Cardiac fibroblast (primary cell): ENCODE measurements at regions not wholly inside any gene's neighbourhood (a gene's known extent, or its start where the extent isn't known, plus 50 kb on each side); places are given as distances from the start of the nearest gene placed in this dataset.

Experiments used
- DNase-seq, 2 donors: peaks; one replicate each; pipeline versions ENCODE4 v3.0.0 to v3.0.0-alpha.2; 2010; ENCODE audit warnings: low read depth in 2 of 2
- H3K4me3 ChIP-seq, 2 donors: replicated peaks in 1 of 2; 1 replicate in 1 of 2; 2 replicates in 1 of 2; pipeline ENCODE4 v1.5.1; 2011; ENCODE audit warnings: low read depth in 2 of 2, low read length in 2 of 2, mild to moderate bottlenecking in 2 of 2, moderate library complexity in 1 of 2
- CTCF ChIP-seq: IDR thresholded peaks from one replicate; pipeline ENCODE4 v1.5.1; 2011; ENCODE audit warnings: low read depth, mild to moderate bottlenecking, low read length, inconsistent platforms

- DNase-seq, result no peak
- H3K4me3 ChIP-seq, result no peak overlapping the region
- no peak for TF ChIP-seq CTCF
Observed at GRCh38 chr3:80252113-80252512, 484.3 kb upstream of the ROBO1 start.

GRCh38 chr3:80247766-80248165 lies 480.0 kb upstream of the ROBO1 start:
- H3K4me3 ChIP-seq, result no peak overlapping the region
- no peak for TF ChIP-seq CTCF
- no peak for DNase-seq

GRCh38 chr3:80244390-80244789 lies 476.6 kb upstream of the ROBO1 start:
- TF ChIP-seq CTCF, result no peak
- no peak overlapping the region for H3K4me3 ChIP-seq
- DNase-seq, result peak; percentile 65 to 67

- no peak overlapping the region for H3K4me3 ChIP-seq
- no peak for TF ChIP-seq CTCF
- no peak for DNase-seq
Observed at GRCh38 chr3:80241791-80242190, 474.0 kb upstream of the ROBO1 start.

GRCh38 chr3:80239301-80239700 lies 471.5 kb upstream of the ROBO1 start:
- no peak overlapping the region for H3K4me3 ChIP-seq
- no peak for DNase-seq
- TF ChIP-seq CTCF, result no peak

GRCh38 chr3:80238606-80239005 lies 470.8 kb upstream of the ROBO1 start:
- DNase-seq, result no peak
- no peak for TF ChIP-seq CTCF
- no peak overlapping the region for H3K4me3 ChIP-seq

- no peak for DNase-seq
- H3K4me3 ChIP-seq, result no peak overlapping the region
- TF ChIP-seq CTCF, result no peak
Observed at GRCh38 chr3:80238152-80238551, 470.4 kb upstream of the ROBO1 start.
